Ascending aorta (tissue), 2 donors: ENCODE measurements at regions not wholly inside any gene's neighbourhood (a gene's known extent, or its start where the extent isn't known, plus 50 kb on each side); places are given as distances from the start of the nearest gene placed in this dataset.

Experiments used
- DNase-seq, 2 donors: peaks; one replicate each; pipeline ENCODE4 v3.0.0-alpha.2; 2019; ENCODE audit warnings: low spot score in 2 of 2
- H3K27ac ChIP-seq, 2 donors: fragments of 200-600 bp; sonication (generic); one replicate each; pipeline ENCODE4 v1.5.1; 2016 to 2017; ENCODE audit warnings: mild to moderate bottlenecking in 1 of 2
- H3K27me3 ChIP-seq: fragments of 200-600 bp; sonication (generic); one replicate; pipeline ENCODE4 v1.5.1; 2017
- H3K36me3 ChIP-seq, 2 donors: fragments of 200-600 bp; sonication (generic); one replicate each; pipeline ENCODE4 v1.5.1; 2016
- H3K4me1 ChIP-seq, 2 donors: fragments of 200-600 bp; sonication (generic); one replicate each; pipeline ENCODE4 v1.5.1; 2016 to 2017; ENCODE audit warnings: mild to moderate bottlenecking in 1 of 2
- H3K4me3 ChIP-seq, 2 donors: fragments of 200-600 bp; sonication (generic); one replicate each; pipeline ENCODE4 v1.5.1; 2016 to 2017; ENCODE audit warnings: mild to moderate bottlenecking in 1 of 2
- H3K9me3 ChIP-seq, 2 donors: fragments of 200-600 bp; sonication (generic); one replicate each; pipeline ENCODE4 v1.5.1; 2016
- intact Hi-C: fragments of 100-400 bp; cut with DNase I; formaldehyde crosslinking; loops from one replicate; pipeline ENCODE4 v1.15.1; 2023
- TF ChIP-seq, protein P1 (sequence below), 3 experiments: fragments of 200-600 bp in 2 of 3; fragments of 450-650 bp in 1 of 3; sonication (generic) in 2 of 3; IDR thresholded peaks; one replicate each; pipeline ENCODE4 v1.5.1; 2016 to 2019; ENCODE audit warnings: antibody characterized with exemption in 3 of 3, mild to moderate bottlenecking in 1 of 3, moderate library complexity in 1 of 3

DNA sequence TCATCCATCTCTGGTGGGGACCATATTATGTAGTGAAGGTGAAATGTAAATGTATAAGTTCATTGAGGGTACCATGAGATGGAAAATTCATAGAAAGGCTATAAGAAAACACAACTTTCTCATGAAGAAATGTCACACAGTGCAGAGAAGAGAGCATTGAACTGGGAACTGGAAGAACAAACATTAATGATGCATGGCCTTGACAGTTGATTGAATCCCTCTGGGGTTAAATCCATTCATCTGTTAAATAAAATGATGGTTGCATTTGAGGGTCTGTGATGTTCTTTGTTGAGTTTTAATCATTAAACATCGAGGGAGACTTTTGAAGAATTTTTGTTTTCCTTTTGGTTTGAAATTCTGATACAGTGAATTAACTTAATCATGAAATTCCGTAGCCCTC lies 1401.4 kb downstream of the FAM181B start:
- Histone ChIP-seq H3K36me3 (no peaks in the 10 kb centered on the region), H3K27ac (no peak overlapping the region), H3K4me3 (no peak overlapping the region), H3K4me1 (no peaks in the 10 kb centered on the region), H3K9me3 (no peaks in the 10 kb centered on the region), H3K27me3 (no peaks in the 10 kb centered on the region)
- TF ChIP-seq, protein P1, sequence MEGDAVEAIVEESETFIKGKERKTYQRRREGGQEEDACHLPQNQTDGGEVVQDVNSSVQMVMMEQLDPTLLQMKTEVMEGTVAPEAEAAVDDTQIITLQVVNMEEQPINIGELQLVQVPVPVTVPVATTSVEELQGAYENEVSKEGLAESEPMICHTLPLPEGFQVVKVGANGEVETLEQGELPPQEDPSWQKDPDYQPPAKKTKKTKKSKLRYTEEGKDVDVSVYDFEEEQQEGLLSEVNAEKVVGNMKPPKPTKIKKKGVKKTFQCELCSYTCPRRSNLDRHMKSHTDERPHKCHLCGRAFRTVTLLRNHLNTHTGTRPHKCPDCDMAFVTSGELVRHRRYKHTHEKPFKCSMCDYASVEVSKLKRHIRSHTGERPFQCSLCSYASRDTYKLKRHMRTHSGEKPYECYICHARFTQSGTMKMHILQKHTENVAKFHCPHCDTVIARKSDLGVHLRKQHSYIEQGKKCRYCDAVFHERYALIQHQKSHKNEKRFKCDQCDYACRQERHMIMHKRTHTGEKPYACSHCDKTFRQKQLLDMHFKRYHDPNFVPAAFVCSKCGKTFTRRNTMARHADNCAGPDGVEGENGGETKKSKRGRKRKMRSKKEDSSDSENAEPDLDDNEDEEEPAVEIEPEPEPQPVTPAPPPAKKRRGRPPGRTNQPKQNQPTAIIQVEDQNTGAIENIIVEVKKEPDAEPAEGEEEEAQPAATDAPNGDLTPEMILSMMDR (IDR thresholded peaks at IDR 0.05), result no peak
- no peak for DNase-seq
- intact Hi-C loops, result no loop called here

DNA sequence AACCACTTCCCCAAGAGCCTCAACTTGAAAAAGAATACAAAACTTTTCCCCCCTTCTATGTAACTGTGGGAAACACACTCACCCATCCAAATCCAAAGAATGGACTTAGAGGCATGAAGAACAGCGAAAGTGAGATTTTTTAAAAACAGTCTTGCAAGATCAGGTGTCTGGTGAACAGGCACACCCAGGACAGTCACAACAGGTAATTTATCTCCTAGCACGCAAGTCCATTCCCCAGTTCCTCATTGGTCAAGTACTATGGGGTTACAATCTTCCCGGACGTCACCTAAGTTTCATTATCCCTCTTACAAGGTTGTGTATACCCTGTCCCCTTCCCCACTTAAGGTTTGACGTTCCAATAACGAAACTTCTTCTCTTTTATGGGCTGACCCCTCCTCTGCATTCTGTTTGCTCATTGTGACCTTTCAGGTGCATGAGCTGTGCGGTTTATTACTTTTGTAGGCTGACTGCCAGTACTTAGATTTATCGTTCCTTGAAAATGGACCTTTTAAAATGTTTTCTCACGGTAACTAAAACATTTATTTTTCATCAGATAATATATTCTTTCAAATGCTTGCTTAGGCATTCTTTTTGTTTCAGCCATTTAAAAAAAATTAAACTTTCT lies 1401.9 kb downstream of the FAM181B start:
- no peaks in the 10 kb centered on the region for H3K4me1 ChIP-seq
- H3K27me3 ChIP-seq, result no peaks in the 10 kb centered on the region
- no peaks in the 10 kb centered on the region for H3K9me3 ChIP-seq
- H3K36me3 ChIP-seq, result no peaks in the 10 kb centered on the region
- no peak overlapping the region for H3K27ac ChIP-seq
- intact Hi-C loops, result no loop called here
- TF ChIP-seq, protein P1 (IDR thresholded peaks at IDR 0.05), result no peak
- DNase-seq, result no peak
- H3K4me3 ChIP-seq, result no peak overlapping the region

DNA sequence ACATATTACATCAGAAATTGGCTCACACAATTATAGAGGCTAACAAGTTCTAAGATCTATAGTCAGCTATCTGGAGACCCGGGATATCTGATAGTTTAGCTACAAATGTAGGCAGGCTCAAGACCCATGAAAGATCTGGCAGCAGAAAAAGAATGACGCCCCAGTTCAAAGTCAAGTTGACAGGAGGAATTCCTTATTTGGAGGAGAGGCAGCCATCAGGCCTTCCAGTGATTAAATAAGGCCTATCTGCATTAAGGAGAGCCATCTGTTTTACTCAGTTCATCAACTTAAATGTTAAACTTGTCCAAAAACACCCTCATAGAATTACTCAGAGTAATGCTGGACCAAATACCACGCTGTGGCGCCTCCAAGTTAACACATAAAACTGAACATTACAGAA lies 1402.6 kb downstream of the FAM181B start:
- H3K27ac ChIP-seq, result no peak overlapping the region
- no peak for DNase-seq
- no peaks in the 10 kb centered on the region for H3K36me3 ChIP-seq
- no peaks in the 10 kb centered on the region for H3K9me3 ChIP-seq
- no peaks in the 10 kb centered on the region for H3K4me1 ChIP-seq
- H3K4me3 ChIP-seq, result no peak overlapping the region
- H3K27me3 ChIP-seq, result no peaks in the 10 kb centered on the region
- TF ChIP-seq, protein P1 (IDR thresholded peaks at IDR 0.05), result no peak
- intact Hi-C loops, result no loop called here

DNA sequence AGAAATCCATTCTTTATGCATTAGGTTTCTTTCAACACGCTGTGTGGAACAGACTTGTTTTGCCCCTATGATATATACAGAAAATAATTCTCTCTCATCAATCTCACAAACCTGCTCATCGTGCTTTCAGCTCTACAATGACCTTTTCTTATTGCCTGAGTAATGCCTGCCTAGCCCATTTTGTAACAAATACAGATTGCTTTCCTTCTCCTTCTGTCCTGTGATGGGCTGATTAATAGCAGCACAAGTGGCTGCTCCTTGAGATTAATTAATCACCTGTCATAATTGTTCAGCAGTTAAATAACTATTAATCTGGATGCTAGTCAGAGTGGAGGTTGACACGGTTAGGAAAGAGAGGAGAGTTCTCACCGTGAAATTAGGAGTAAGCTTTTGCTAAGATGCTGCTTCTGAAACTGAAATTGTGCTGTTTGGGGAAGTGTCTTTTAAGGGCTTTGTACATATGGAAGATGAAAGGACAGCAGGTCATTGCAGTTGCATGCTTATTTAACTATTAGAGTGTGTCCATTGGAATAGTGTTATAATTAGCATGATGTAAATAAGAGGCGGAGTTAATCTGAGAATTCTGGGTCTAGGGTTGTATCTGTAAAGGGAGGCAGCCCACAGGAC lies 1430.5 kb downstream of the FAM181B start:
- TF ChIP-seq, protein P1 (IDR thresholded peaks at IDR 0.05), result no peak
- DNase-seq, result no peak
- H3K4me3 ChIP-seq, result no peak overlapping the region
- H3K27me3 ChIP-seq, result no peaks in the 10 kb centered on the region
- no peaks in the 10 kb centered on the region for H3K4me1 ChIP-seq
- H3K9me3 ChIP-seq, result no peaks in the 10 kb centered on the region
- no peak overlapping the region for H3K27ac ChIP-seq
- intact Hi-C loops, result no loop called here
- no peaks in the 10 kb centered on the region for H3K36me3 ChIP-seq

DNA sequence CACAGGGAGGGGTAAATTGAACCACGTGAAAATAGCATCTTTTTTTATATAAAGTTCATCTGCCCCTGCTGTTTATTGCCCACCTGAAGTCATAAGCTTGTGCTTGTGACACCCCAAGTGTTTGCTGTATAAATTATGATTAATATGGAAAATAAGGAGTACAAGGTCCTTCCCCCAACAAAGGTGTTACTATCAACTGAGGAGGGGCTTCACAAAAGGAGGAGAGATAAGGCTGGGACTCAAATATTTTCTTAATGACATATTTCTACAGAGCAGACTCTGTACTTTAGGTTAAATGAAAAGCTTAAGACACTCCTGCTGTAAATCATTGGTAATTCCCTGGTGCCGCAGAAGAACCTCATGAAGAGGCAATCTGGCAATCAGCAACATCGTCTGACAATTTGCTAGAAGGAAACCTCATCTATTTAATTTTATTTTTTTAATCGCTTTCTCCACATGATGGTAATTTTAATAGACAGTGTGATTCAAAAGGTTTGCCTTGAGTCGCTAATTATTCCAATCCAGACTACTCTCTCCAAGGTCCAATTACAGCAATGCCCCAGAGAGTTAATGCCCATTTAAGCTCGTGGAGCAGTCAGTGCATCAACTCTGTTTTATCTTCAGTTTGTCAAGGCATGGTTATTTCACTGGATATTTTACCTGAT lies 1432.4 kb downstream of the FAM181B start:
- no peak overlapping the region for H3K4me3 ChIP-seq
- no peaks in the 10 kb centered on the region for H3K9me3 ChIP-seq
- H3K27ac ChIP-seq, result no peak overlapping the region
- intact Hi-C loops, result no loop called here
- DNase-seq, result no peak
- no peaks in the 10 kb centered on the region for H3K36me3 ChIP-seq
- TF ChIP-seq, protein P1 (IDR thresholded peaks at IDR 0.05), result no peak
- H3K27me3 ChIP-seq, result no peaks in the 10 kb centered on the region
- H3K4me1 ChIP-seq, result no peaks in the 10 kb centered on the region
